BE2C (cell line): ENCODE measurements at regions not wholly inside any gene's neighbourhood (a gene's known extent, or its start where the extent isn't known, plus 50 kb on each side); places are given as distances from the start of the nearest gene placed in this dataset.

Experiments used
- DNase-seq: peaks from one replicate; pipeline ENCODE4 v3.0.0-alpha.2; 2020
- H3K27me3 ChIP-seq: fragments of 250-450 bp; sonication (Bioruptor Pico); 2 replicates; pipeline ENCODE4 v1.5.1; 2020; ENCODE audit warnings: mild to moderate bottlenecking
- H3K36me3 ChIP-seq: fragments of 250-450 bp; sonication (Bioruptor Pico); 2 replicates; pipeline ENCODE4 v1.5.1; 2020; ENCODE audit warnings: mild to moderate bottlenecking
- H3K4me1 ChIP-seq: fragments of 250-450 bp; sonication (Bioruptor Pico); 2 replicates; pipeline ENCODE4 v1.5.1; 2020
- H3K4me3 ChIP-seq: 2 replicates; pipeline ENCODE4 v1.5.1; 2011; ENCODE audit warnings: low read depth, low read length
- H3K9me3 ChIP-seq: fragments of 250-450 bp; sonication (Bioruptor Pico); 2 replicates; pipeline ENCODE4 v1.5.1; 2020
- CTCF ChIP-seq: IDR thresholded peaks from 2 replicates; pipeline ENCODE4 v1.5.1; 2012; ENCODE audit warnings: mild to moderate bottlenecking, low read depth, low read length

- TF ChIP-seq CTCF: no peak
- Histone ChIP-seq H3K4me3 (no peak overlapping the region), H3K27me3 (no peaks in the 10 kb centered on the region), H3K4me1 (no peaks in the 10 kb centered on the region), H3K36me3 (no peaks in the 10 kb centered on the region), H3K9me3 (no peaks in the 10 kb centered on the region)
- DNase-seq: no peak
These were observed 261.5 kb upstream of the CLEC14A start for GRCh38 chr14:38517426-38517825.

- Histone ChIP-seq H3K27me3 (no peaks in the 10 kb centered on the region), H3K4me1 (no peaks in the 10 kb centered on the region), H3K9me3 (no peaks in the 10 kb centered on the region), H3K36me3 (no peaks in the 10 kb centered on the region), H3K4me3 (no peak overlapping the region)
- no peak for DNase-seq
- TF ChIP-seq CTCF: no peak
These were observed 256.3 kb upstream of the CLEC14A start for GRCh38 chr14:38512236-38512635.

GRCh38 chr14:38507299-38507698 is 251.4 kb upstream of the CLEC14A start:
- Histone ChIP-seq H3K36me3 (no peaks in the 10 kb centered on the region), H3K27me3 (no peaks in the 10 kb centered on the region), H3K9me3 (no peaks in the 10 kb centered on the region), H3K4me3 (no peak overlapping the region), H3K4me1 (peaks cover 10% of the 10 kb centered on the region)
- TF ChIP-seq CTCF: no peak
- DNase-seq: no peak

- Histone ChIP-seq H3K9me3 (no peaks in the 10 kb centered on the region), H3K4me3 (no peak overlapping the region), H3K27me3 (no peaks in the 10 kb centered on the region), H3K36me3 (no peaks in the 10 kb centered on the region), H3K4me1 (peaks cover 10% of the 10 kb centered on the region)
- no peak for TF ChIP-seq CTCF
- DNase-seq: no peak
These were observed 250.0 kb upstream of the CLEC14A start for GRCh38 chr14:38505973-38506249.

- no peaks in the 10 kb centered on the region for H3K9me3 ChIP-seq
- no peaks in the 10 kb centered on the region for H3K36me3 ChIP-seq
- no peaks in the 10 kb centered on the region for H3K27me3 ChIP-seq
- peaks cover 10% of the 10 kb centered on the region for H3K4me1 ChIP-seq
- no peak overlapping the region for H3K4me3 ChIP-seq
- DNase-seq: no peak
- TF ChIP-seq CTCF: no peak
These were observed 249.5 kb upstream of the CLEC14A start for GRCh38 chr14:38505221-38505972.

GRCh38 chr14:38504175-38504574 is 248.3 kb upstream of the CLEC14A start:
- Histone ChIP-seq H3K36me3 (no peaks in the 10 kb centered on the region), H3K4me1 (peaks cover 10% of the 10 kb centered on the region), H3K27me3 (no peaks in the 10 kb centered on the region), H3K4me3 (no peak overlapping the region), H3K9me3 (no peaks in the 10 kb centered on the region)
- no peak for DNase-seq
- TF ChIP-seq CTCF: no peak
